GM20000 (cell line): ENCODE measurements at regions not wholly inside any gene's neighbourhood (a gene's known extent, or its start where the extent isn't known, plus 50 kb on each side); places are given as distances from the start of the nearest gene placed in this dataset.
"Not testable (repeated sequence)": the region's sequence is repeated elsewhere in the genome, so short reads cannot be mapped to it uniquely, and the experiment has no call there.

Experiments
- DNase-seq: peaks from one replicate; pipeline ENCODE4 v3.0.0; 2012; ENCODE audit warnings: low spot score
- TF ChIP-seq, protein P1 (sequence below): IDR thresholded peaks from 2 replicates; pipeline ENCODE4 v1.5.1; 2012; ENCODE audit warnings: mild to moderate bottlenecking, control low read depth; ENCODE audit errors: extremely low read depth, missing control alignments

DNA sequence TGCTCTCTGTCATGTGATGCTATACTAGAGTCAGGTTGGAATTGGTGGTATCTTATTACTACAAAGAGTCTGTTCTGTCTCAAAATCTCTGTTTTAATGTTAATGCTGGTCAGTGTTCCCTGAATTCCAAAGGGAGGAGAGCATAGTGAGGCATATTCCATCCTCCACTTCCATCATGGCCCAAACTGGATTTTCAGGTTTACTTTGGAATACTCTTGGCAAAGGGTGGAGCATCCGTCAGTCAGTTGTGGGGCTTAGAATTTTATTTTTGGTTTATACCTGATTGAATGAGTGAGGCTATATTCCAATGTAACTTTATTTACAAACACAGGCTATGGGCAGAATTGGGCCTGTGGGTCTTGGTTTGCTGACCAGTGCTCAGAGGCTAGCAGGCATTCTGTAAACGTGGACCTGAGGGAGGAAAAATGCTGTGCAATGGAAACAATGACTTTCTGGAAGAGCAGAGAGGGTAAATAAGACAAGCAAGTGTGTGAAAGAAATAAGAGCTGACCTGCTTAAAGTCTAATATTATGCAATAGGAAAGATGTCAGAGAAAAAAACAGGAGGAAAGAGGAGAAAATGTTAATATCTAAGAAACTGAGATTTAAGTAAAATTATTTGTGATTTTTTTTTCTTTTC, 106.2 kb upstream of the CLINT1 start:
- no peak for DNase-seq
- TF ChIP-seq, protein P1, sequence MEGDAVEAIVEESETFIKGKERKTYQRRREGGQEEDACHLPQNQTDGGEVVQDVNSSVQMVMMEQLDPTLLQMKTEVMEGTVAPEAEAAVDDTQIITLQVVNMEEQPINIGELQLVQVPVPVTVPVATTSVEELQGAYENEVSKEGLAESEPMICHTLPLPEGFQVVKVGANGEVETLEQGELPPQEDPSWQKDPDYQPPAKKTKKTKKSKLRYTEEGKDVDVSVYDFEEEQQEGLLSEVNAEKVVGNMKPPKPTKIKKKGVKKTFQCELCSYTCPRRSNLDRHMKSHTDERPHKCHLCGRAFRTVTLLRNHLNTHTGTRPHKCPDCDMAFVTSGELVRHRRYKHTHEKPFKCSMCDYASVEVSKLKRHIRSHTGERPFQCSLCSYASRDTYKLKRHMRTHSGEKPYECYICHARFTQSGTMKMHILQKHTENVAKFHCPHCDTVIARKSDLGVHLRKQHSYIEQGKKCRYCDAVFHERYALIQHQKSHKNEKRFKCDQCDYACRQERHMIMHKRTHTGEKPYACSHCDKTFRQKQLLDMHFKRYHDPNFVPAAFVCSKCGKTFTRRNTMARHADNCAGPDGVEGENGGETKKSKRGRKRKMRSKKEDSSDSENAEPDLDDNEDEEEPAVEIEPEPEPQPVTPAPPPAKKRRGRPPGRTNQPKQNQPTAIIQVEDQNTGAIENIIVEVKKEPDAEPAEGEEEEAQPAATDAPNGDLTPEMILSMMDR: no peak

DNA sequence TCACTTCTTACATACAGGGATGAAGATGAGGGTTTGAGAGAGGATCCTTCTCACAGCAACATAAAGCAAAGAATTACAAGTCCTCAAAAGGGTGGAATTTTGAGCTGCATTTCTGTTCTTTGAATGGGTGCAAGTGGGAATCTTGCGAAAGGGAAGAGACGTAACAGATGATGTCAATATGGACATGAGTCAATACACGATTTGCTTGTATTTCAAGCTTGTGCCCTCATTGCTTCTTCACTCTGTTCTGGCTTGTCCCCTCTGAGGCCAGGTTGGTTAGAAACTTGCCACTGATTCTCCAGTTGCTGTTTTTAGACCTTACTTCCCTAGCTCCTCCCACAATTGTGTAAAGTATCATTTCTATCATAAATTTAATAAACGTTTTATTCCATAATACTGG, 104.8 kb upstream of the CLINT1 start:
- TF ChIP-seq, protein P1: no peak

DNA sequence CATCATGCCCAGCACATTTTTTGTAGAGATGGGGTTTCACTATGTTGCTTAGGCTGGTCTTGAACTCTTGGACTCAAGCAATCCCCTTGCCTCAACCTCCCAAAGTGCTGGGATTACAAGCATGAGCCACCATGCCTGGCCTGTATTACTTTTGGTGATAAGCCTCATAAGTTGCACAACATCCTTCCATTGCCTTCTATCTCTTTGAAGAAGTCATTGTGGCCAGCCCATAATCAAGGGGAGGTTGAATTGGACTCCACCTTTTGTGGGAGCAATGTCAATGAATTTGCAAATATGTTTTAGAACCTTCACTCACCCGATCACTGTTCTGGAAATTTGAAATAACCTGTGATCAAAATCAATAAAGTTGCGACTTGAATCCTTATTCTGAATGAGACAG, 104.3 kb upstream of the CLINT1 start:
- DNase-seq: no peak
- TF ChIP-seq, protein P1: no peak

More for the DNA sequence above, 104.8 kb upstream of the CLINT1 start:
- DNase-seq: no peak

- DNase-seq: not testable (repeated sequence)
Observed at GRCh38 chr5:157962686-157963085, 103.7 kb upstream of the CLINT1 start.

DNA sequence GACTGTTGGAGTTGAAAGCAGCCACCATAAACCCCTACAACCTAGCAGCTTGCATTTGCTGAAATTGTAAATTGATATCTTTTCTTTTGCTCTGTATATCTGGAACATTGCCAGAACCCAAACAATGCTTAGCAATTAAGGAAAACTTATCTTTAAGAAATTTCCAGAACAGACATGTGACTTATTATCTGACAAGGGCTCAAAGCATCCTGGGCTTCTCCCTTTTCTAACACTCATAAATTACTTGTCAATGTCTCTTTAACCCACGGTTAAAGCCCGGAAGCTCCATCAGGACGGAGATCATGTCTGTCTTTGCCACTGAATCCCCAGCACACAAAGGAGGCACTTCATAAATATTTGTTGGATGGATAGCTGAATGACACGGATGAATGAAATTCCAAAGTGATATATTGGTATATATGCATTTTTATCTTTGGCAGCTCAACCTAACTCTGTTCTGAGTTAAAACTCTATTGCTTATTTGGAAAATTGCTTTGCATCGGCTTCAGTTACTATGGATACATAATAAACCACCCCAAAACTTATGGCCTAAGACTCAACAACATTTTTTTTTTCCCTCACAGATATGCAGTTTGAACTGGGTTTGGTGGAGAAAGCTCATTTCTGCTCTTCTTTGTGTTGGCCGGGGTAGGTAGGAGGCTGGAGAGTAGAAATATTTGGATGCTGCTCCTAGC, 103.1 kb upstream of the CLINT1 start:
- no peak for DNase-seq
- TF ChIP-seq, protein P1: no peak

DNA sequence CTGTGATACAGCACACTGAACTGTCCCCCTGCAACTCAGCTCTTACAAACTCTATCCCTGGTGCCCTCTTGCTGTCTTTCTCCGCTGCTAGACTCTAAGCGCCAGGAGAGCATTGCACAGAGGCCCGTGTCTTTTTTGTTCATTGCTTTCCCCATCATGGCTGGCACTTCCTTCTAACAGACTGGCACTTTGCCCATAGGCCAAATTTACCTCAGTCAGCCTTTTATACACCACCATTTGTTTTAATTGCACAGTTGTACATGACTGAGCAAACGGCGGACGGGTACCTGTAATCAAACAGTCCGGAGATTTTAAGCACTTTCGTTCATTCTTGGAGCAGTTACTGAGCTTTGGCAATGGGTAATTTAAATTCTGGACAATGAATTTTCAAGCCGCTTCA, 102.2 kb upstream of the CLINT1 start:
- TF ChIP-seq, protein P1: no peak
- DNase-seq: no peak

DNA sequence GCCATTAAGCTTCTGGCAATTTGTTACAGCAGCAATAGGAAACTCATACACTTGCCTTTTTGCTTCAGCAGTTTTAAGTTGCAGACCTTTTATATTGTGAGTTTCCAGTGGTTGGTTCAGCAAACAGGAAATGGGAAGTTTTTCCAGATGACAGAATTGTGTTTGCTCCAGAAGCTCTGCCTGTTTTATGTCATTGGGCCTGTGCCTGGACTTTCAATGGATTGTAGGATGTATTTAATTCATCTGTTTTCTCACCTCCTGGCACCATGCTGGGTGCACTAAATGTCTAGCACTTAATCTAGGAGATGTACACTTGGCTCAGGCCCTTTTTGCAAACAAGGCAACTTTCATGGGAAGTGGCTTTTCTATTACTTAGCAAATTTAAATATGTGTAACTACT, 100.4 kb upstream of the CLINT1 start:
- no peak for DNase-seq
- TF ChIP-seq, protein P1: no peak
